Cerebellar nuclear complex (tissue), 1 donor: ENCODE measurements at regions not wholly inside any gene's neighbourhood (a gene's known extent, or its start where the extent isn't known, plus 50 kb on each side); places are given as distances from the start of the nearest gene placed in this dataset.
"Not testable (repeated sequence)": the region's sequence is repeated elsewhere in the genome, so short reads cannot be mapped to it uniquely, and the experiment has no call there.

Experiments used
- DNase-seq, 2 experiments: peaks; one replicate each; lab custom pipeline; 2025; lab: John Stamatoyannopoulos, UW

DNA sequence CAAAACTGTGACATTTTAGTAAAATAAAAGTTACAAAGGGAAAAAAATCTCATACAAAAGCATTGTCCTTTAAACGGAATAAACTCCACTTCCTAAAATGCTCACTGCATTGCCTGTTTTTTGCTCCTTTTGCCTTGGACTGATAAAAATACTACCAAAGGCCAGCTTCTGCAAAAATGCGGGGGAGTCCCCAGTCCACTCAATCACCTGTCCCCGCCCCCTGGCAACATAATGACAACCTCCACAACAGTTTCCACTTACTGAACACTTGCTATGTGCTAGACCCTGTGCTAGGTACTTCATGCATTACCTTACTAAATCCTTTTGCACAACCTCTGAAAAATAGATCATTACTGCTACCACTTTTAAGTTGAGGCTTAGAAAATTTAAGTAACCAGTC lies 172.7 kb upstream of the CCL2 start:
- no peak for DNase-seq

DNA sequence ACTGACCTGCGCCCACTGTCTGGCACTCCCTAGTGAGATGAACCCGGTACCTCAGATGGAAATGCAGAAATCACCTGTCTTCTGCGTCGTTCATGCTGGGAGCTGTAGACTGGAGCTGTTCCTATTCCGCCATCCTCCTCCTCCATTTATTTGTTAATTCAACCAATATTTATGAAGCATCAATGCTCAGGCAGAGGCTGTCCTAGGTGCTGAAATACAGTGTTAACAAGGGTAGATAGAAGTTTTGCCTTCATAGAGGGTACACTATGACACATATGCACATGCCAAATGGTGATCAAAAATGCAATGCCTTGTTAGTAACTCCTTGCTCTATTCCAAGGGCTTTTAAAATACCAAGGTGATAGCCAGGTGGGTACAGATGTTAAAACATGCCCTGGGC lies 166.0 kb upstream of the CCL2 start:
- DNase-seq = not testable (repeated sequence)

DNA sequence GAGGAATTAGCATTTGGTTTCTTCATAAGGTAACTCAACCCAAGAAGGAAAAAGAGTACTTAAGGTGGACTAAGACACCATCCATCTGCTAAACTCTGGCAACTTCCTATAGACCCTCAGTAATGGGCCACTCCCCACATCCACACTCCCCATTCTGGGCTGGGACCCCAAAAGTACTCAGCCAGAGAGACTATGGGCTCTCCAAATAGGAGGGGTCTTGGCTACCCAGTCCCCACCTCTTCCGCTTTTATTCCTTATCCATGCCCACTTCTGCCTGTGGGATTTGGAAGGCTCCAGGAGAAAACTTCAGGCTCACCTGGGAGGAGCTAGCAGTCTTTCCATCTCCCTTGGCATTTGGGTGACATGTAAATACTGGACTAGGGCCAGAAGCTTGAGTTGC lies 164.5 kb upstream of the CCL2 start:
- DNase-seq = no peak

DNA sequence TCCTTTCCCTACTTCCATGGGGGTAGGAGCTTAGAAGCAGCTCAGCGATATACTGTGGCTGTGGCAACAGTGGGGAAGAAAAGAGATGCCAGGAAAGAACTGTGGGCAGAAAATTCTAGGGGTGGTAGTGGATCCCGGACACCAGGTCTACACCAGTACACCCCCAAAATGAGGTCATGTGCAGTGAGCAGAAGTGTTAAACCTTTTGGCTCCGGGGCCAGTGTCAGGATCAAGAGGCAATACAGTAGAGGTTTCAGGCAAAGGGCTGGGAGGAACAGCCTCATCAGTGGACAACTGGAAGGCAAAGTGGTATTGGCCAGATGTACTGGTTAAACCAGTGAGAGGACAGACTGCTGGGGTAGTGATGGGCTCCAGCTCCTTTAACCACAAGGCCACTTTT lies 163.1 kb upstream of the CCL2 start:
- no peak for DNase-seq

DNA sequence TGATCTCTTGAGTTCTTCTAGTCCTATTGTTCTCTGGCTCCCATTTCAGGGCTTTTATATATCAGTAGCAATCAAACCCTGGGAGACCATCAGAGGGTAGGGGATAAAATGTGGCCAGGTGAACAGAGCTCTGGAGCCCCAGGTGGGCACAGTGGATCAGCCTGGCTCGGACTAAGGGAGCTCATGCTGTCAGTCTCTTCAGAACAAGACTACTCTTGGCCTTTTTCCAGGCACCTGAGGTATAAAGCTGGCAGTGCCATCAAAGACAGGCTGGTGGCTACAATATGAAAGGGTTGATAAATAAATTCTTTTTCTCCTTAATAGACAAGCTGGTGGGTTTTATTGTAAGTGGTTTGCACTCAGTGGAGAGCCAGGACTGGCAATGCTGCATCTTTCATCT lies 160.0 kb upstream of the CCL2 start:
- DNase-seq = peak in 1 of 2 experiments; percentile 41

DNA sequence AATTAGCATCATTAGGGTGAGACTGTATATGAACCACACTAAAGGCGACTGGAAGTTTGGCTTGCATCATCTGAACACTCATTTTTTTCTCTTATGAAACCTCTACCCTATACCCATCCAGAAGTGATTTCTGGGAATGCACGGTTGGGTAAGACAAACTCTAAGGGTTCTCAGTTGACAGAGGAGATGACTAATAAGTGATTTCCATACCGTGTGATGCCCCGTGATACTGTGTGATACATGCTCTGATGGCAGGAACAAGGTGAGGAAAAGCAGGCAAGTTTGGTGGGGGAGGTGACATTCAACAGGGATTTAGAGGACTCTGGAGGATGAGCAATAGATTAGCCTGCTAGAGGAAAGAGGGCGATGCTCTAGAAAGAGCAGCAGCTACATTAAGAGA lies 156.4 kb upstream of the CCL2 start:
- DNase-seq = no peak

DNA sequence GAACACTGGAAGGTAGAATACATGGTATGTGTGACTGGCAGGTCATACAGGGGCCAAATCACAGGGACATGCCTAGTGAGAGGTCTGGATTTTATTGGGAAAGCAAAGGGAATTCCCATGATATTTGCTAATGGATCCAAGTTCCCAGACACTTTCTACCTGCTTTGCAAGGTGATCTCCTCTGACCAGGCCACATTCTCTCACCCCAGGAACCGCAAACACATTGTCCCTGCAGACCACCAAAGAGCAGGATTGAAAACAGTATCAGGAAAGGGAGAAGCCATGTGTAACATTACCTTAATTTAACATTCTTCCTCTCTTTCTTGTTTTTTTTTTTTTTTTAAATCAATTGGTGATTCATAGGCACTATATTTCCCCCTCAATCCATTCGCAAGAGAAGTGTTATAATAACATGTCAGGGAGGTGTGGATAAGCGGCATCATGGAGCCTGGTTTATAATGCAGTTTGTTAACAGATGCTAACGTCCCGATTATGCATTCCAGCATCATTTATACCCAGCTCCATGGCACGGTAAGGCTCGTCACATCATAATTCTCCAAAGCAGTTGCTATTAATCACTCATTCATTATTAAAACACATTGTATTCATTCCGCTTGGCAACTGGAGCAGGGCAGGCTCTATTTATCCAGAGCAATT lies 155.1 kb upstream of the CCL2 start:
- DNase-seq = no peak

DNA sequence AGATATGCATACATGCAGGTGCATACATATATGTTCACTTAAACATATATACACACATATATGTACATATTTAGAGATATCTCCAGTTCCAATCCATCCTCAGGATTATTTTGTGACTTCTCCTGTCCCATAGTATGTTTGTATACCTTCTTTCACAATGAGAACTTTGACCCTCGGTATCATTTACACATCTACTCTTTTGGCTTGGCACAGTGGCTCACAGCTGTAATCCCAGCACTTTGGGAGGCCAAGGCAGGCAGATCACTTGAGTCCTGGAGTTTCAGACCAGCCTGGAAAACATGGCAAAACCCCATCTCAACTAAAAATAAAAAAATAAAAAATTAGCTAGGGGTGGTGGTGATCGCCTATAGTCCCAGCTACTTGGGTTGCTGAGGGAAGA lies 148.1 kb upstream of the CCL2 start:
- no peak for DNase-seq

DNA sequence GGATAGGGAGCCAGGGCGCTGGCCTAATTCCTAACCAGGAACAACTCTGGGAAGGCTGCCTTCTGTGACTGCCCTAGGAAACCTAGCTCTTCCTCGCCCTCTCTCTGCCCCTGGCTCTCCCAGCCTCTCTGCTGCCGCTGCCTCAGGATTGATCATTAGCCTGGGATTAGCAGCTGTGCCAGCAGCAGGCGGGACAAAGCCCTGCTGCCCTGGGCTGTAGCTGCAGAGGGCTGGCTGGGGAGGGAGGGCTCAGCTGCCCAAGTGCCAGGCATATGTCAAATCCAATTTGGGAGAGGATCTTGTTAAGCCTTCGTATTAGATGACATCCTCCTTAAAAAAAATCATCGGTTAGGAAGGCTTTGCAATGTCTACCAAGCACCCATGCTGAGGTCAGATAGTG lies 144.8 kb upstream of the CCL2 start:
- DNase-seq = no peak

DNA sequence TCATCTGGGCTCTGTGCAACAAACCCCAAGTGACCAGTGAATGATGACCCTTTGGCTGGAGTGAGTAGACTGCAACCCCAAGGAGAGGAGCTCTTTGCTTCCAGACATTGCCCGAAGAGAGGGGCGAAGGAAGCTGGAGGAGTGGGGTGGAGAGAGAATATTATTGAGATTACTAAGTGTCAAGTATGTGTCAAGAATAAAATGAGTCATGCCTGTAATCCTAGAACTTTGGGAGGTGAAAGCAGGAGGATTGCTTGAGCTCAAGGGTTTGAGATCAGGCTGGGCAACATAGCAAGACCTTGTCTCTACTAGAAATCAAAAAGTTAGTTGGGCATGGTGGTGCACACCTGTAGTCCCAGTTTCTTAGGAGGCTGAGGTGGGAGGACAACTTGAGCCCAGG lies 142.0 kb upstream of the CCL2 start:
- no peak for DNase-seq

DNA sequence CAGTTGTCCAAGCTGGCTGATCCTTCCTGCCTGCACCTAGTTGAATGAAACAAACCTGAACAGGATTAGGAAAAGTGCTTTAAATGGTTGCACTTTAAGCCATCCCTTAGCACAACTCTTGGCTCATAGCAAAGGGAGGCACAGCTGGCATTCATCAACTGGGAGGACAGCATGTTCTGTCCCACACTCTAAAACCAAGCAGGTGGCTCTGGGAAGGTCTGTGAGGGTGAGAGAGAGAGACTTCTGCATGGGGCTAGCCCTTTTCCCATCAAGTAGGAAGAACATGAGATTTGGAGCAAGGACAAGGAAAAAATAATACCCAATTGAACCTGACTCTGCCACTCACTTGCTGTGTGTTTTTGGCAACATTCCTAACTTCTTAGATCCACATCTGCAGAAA lies 140.9 kb upstream of the CCL2 start:
- DNase-seq = no peak

DNA sequence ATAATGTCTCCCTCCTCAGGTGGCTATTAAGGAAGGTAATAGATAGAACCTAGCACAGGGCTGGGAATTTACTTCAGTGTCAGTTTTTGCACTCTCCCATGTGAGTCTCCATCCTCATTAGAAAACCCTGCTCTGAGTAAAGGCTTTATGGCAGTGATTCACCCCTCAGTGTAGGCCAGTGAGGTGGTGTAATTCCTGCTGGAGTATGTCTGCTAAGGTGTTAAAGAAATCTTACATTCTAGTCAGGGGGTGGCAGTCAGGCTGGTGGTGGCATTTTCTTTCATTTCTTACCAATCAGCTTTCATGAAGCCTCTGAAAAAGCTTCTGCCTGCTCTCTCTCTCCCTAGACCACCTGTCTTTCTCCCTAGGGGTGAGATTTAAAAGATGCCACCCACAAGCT lies 138.8 kb upstream of the CCL2 start:
- DNase-seq = no peak

DNA sequence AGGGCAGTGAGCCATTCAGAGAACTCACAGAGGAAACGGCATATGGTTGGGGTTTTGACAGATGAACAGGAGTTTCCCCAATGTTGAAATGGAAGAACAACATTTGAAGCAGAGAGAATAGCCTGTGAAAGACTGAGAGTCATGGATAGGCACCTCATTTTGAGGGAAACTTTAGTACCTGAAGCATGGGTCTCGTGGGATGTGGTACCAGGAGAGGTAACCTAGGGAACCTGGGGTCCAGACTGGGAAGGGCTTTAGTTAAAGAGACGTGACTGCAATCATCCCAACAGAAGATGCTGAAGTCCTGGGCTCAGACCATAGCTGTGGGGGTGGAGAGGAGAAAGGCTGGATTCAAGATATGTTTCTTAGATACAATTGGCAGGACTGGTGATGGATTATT lies 137.8 kb upstream of the CCL2 start:
- no peak for DNase-seq

DNA sequence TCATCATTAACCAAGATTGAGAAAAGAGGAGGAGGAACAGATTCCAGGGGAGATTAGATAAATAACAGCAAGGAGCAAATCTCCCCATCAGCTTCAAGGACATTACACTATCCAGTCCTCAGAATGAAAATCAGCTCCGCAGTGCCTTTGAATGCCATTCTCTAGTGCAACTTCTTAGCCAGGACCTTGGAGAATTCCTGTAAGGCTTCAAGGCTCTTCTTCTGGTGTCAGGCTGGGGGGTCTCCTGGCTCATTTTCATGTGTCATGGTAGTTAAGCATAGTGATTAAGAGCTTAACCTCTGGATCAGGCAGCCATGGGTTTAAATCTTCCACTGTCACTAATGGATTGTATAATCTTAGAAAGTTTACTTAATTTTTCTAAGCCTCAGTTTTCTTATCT lies 137.3 kb upstream of the CCL2 start:
- no peak for DNase-seq

DNA sequence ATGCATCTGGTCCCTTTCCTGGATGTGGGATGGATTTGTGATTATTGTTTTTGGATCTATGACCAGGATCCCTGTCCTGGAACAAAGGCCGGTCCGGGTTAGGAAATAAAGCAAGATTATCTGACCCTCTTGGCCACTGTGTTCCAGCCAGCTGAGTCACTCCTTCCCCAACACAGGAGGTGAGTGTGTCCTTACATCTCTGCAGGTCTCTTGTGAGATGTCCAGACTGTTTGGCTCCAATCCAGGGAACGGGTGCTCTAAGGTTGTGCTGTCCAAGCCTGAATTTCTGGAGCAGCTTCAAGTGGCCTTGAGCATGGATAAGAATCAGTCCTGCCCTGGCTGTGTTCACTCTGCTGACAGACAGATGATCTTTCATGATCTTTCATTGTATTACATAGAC lies 136.5 kb upstream of the CCL2 start:
- no peak for DNase-seq

DNA sequence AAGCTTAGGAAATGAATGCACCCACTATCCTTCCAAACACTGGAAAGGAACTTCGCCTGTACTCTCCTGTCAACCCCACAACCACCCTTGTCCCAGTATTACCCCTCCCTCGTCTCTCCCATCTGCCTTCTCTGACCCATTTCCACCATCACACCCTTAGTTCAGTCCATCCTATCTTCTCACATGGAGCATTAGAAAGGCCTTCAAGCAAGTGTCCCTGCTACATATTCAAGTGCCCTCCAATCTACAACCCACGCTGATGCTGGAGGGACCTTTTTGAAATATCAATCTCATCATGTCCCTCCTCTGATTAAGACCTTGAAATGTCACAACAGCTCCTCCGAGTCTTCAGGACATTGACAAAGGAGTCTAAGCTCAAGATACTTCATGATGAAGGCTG lies 133.8 kb upstream of the CCL2 start:
- no peak for DNase-seq

DNA sequence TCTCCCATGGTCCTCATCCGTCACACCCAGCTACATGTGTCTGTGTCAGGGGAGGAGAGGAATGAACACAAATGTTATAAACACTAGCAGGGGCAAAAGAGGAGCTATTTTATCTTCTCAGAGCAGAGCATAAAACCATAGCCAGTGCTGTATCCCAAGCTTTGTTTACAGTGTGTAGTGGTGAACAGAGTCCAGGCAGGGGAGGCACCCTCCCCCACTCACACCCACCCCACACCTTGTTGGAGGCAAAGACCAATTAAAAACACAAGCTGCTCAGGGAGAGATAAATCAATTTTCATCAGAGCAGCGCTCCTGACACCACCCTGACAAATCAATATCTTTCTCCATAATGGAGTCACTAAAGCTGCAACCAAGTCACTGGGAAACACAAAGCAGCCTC lies 132.6 kb upstream of the CCL2 start:
- DNase-seq = no peak

DNA sequence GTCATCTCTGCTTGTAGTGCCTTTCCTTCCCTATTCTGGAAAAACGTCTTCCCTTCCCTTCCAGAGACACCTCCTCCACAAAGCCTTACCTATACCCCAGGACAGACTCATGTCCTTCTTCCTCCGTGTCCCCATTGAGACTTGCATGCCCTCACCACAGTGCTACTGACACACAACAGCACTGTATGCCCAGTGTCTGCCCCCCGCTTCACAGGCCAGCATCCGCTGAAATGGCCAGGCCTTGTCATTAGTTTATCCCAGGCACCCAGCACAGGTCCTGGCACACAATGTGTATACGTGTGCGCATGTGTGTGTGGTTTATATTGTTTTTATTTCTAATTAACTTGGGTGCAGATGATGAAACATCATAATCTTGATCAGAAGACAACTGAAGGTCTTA lies 130.1 kb upstream of the CCL2 start:
- no peak for DNase-seq

DNA sequence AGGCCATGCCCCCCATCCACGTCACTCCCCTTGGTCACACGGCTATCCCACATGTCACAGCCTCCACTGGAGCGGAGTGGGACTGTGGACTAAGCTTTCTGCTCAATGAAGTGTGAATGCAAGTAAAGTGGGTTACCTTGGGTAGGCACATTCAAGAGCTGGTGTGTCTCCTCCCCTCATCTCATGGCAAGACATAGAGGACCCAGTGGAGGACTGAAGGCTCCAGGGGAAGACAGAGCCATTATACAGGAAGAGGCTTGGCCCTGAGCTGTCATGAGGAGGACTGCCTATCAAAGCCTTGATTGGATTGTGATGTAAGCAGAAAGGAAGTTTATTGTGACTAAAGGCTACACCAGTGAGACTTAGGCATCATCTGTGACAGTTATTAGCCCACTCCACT lies 129.2 kb upstream of the CCL2 start:
- DNase-seq = no peak

DNA sequence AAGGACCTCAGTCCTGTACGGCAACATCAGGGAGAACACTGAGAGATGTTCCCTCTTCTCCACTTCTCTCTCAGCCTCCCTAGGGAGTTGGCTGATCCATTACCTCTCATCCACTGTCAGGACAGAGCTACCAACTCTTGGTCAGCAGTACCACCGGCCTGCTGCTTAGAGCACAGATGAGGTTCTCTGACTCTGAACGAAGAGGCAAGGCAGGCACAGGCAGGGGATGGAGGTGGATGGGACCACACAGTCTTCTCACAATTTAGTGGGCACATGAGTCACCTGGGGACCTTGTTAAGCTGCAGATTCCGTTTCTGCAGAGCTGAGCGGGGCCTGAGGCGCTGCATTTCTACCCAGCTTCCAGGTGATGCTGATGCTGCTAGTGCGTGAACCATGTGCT lies 128.6 kb upstream of the CCL2 start:
- DNase-seq = no peak

DNA sequence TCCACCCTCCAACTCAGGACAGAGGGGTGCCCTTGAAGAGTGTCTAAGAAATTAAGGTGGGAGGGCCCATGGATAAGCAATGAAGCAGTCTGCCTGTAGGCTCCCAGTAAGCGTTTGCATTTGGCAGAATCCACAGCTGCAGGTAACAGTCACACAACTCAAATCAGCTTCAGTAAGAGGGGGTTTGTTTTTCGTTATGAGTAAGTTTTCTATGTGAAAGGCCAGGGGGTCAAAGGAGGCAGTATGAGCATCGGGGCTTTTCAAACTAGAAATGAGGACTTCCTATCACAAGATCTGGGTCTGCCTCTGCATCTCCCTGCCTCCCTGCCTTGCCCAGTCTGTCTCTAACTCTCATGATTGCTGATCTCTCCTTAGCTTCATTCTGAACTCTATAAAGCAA lies 128.1 kb upstream of the CCL2 start:
- DNase-seq = no peak

DNA sequence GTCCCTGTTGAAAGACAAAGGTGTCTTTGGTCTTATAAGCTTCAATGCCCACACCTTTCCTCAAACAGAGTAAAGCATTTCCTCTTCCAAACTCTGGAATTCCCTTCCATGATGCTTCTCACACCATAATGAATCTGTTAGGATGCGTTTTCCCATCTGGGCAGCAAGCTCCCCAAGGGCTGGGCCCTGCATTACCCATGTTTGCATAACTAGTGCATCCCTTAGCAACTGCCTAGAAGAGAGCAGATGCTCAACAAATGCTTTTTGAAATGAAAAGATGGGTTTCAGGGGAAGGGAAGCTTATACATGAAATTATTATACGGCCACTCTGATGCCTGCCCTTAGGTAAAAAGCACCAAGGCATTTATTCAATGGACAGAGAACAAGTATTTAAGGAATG lies 124.5 kb upstream of the CCL2 start:
- no peak for DNase-seq

DNA sequence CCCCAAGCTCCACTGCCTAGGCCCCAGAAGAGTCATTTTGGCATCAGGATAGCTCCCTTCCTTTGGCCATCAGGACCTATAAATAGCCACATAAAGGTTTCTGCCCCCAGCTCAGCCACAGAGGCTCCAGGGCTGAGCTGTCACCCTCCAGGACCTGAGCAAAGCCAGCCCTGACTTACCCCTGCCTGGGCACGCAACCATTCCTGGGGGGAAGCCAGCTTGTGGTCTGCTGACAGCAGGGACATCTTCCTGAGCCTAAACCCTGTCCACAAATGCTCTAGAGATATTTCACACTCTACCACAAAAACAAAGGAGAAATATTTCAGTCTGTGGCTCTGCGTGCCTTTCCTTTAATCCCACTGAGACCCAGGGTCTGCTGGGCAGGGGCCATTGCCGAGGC lies 123.7 kb upstream of the CCL2 start:
- no peak for DNase-seq

DNA sequence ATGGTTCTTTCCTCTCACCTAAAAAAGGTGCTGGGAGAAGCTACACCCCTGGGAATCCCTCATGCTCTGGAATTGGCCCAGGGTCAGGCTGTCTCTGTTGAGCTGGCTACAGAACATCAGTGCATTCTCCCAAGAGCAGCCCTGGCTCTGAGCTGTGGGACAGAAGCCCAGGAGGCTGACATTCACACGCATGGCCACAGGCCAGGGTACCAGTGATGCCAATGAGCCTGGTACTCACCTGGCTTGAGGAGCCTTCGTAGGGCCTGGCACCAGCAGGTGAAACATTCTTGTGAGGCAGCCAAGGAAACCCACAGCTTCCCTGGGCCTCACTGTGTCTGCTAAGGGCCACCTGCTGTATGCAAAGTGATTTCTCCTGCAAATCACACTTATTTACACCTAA lies 121.7 kb upstream of the CCL2 start:
- peak; percentile 39 to 49 for DNase-seq

DNA sequence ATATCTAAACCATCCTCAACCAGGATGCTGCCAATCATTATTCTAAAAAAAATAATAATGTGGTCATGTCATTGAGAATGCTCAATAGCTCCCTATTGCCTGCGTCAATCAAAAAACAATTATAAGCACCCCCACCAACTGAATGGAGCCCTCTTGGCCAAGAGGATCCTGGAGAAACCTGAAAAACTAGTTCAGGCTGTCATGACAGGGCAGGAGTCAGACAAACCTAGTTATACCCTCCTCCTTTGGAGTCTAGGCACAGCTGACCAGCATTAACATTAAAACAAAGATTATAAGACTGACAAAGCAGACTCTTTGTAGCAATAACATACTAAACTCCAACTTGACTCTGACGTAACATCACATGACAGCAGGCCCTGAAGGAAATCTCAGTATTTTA lies 119.2 kb upstream of the CCL2 start:
- DNase-seq = no peak
